HG03175 (cell line): ENCODE measurements at regions not wholly inside any gene's neighbourhood (a gene's known extent, or its start where the extent isn't known, plus 50 kb on each side); places are given as distances from the start of the nearest gene placed in this dataset.
A peak's percentile ranks its signal among the peaks of the same experiment; 100 is the strongest.

Experiments
- ATAC-seq: cut with Tn5 transposase; IDR thresholded peaks from one replicate; pipeline ENCODE4 v1.9.1; 2021; ENCODE audit warnings: mild to moderate bottlenecking, moderate library complexity; ENCODE audit not compliant: unreplicated experiment

GRCh38 chr7:17507717-17508116 lies 209.3 kb downstream of the AHR start:
- ATAC-seq = no peak

GRCh38 chr7:17512181-17512675 lies 213.8 kb downstream of the AHR start:
- ATAC-seq = no peak

DNA sequence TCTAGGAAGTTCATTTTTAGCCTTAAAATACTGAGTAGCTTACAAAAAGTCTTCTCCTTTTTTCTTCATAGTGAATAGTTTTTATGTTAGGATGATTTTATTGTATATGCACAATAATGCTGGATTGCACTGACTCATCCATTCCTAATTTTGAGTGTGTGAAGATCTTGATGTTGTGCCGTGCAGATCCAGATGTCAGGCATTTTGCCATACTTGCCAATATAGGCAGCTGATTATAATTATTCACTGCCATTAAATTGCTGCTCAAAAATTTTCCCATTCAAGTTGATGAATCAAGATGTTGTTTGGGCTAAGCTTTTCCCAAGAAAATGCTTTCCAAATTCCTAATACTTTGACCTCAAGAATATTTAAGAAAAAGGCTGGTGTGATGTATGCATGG lies 218.3 kb downstream of the AHR start:
- no peak for ATAC-seq

DNA sequence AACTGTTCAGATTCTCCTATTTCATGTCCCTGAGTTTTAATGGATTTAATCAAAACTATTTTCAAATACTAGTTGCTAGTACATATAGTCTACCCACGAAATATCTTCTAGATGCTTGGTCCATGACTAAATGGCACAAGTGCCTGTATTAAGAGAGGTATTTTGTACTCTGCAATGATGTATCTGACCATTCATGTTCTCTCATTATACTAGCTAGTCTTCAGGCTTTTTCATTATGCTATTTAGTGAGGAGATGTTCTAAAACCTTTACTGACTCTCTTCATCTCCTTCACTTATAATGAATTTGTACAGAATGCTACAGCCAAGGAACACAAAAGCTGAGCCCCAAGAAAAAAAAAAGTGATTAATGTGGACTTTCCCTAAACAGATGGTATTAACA lies 222.5 kb downstream of the AHR start:
- ATAC-seq = no peak

DNA sequence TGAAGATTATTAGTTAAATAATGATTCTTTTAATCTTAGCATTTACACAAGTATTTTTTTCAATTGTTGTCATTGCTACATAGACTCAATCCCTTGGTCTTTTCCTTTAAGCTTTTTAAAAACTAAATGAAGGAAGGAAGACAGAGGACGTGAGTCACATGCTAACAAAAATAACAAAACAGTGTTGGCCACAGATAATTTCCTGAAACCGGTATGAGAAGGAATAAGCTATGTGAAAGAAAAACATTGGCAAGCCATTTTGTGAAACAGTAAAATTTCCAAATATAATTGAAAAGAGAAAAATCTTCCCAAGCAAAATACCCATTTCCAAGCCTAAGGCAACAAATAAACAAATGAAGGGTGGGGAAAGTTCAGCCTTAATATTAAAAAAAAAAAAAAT lies 223.0 kb downstream of the AHR start:
- ATAC-seq = no peak

- ATAC-seq = no peak
Measured at GRCh38 chr7:17523813-17524739, 225.6 kb downstream of the AHR start.

DNA sequence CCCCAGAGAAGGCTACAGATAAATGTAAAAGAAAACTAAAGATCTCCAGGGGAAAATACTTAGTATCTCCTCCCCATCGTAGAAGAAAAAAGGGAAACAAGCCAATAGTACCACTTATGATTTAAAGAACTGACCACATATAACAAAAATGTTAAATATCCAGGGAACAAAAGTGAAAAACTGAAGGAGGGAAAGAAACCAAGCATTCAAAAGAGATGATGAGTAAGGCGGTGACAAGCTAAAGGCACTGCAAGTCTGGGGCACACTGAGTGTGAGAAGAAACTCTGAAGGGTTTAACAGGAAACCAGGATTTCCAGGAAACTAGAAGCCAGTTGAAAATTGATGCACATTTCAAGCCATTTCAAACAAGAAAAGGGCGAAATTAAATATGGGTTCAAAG lies 226.3 kb downstream of the AHR start:
- no peak for ATAC-seq

DNA sequence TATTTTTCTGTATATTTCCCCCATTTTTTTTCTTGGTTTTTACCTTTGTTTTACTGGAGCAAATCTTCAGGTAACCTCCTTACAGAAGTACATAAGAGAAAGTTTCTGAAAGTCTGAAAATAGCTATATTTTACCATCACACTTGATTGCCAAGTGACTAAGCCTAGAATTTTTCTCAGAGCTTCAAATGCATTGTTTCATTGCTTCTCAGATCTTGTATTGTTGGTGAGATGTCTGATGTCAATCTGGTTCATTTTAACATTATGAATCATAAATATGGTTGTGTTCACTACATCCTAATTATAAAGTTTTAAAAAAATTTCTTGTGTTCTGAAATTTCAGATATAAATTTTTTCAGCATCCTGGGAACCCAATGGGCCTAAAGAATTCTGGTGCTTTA lies 228.2 kb downstream of the AHR start:
- ATAC-seq = no peak

DNA sequence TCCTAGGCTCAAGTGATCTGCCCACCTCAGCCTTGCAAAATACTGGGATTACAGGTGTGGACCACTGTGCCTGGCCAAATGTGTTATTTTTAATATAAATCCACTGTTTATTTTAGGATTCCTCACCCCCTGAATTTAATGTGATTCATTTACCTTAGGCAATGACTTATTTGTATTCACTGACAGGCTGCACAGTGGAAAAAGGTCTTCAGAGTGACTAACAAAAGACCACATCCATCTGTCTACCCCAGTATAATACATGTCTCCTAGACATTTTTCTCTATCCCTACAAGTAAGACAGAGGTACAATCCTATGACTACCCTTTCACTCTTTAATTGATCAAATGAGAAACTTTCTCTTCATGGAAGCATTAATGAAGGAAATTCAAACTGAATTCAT lies 230.2 kb downstream of the AHR start:
- ATAC-seq = no peak

DNA sequence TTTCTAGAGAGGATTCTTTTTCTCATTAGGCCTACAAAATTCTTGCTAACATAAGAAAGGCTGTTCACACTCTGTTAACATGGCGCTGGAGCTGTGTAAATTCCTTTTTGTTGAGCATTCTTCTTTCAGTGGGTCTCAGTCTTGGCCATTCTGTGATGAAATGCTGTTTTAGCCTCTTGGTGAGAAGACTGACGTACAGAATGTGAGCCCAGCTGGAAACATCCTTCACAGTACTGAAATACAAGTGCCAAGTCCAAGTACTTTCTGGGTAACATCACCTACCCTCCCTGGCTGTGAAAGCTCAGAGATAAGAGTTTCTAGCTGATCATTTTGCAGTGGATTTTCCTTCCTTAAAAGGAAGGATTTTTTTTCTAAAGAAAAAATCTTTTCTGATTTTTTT lies 231.8 kb downstream of the AHR start:
- ATAC-seq = no peak

DNA sequence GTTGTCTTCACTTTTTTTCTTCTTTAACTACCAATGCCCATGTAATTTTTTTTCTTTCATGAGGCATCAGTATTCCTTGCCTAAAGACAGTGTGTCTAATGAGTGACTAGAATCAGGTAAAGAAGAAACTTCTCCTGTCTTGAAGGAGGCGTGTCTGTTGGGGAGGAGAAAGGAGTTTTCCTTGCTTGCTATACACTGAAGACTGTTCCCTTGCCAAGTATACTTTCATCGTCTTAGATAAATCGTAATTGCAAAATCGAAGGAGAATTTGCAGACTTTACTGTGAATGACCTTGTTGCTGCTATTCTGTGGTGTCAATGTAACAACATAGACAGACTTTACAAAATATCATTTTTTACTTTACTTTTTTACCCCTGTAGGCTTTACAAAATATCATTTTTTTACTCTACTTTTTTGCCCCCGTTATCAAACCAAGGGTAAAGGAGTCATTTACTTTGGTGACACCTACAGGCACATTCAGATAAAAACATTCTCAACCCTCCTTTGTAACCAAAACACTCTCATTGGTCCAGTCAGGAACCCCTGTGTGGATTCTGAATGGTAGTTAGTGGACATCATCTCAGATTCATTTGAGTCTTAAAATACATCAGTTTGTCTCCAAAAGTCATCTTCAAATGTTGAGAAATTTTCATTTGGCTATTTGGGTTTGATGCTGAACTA lies 232.4 kb downstream of the AHR start:
- peak; percentile 74 for ATAC-seq

- no peak for ATAC-seq
Measured at GRCh38 chr7:17532861-17533404, 234.5 kb downstream of the AHR start.

GRCh38 chr7:17534348-17534747 lies 235.9 kb downstream of the AHR start:
- no peak for ATAC-seq

GRCh38 chr7:17535776-17536175 lies 237.3 kb downstream of the AHR start:
- ATAC-seq = no peak

DNA sequence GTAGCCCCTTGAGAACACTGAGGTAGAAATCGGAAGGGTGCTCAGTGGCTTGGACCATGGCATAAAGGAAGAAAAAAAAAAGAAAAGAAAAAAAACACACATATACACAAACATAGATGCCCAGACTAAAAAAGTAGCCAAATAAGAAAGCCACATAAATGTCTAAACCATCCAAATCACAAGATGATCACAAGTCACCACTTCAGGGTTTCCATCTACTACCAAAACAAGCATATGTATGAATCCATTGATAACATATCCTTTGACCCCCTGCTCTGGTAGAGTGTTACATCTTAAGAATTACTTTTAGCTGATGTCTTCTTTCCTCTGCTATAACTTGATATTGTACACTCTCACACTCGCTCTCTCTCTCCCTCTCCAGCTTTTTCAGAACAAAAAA lies 245.9 kb downstream of the AHR start:
- ATAC-seq = no peak

GRCh38 chr7:17545348-17545747 lies 246.9 kb downstream of the AHR start:
- no peak for ATAC-seq

DNA sequence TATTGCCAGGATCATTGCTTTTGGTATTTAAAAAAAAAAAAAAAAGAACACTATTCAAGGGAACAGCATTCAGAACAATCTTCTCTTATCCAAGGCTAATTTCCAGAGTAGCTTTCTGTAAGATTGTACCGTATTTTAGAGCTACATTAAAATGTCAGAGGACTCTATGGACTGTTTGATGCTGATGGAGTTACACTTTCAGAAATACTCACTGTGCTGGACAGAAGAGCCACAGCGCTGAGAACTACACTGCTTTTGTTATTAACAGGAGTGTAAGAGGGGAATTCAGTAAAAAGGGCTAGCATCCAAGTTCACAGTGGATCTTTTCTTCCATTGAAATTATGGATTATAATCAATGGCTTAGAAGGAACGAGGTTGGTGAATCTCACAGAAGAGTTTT lies 247.7 kb downstream of the AHR start:
- ATAC-seq = no peak

- ATAC-seq = no peak
Measured at GRCh38 chr7:17546592-17546991, 248.1 kb downstream of the AHR start.

DNA sequence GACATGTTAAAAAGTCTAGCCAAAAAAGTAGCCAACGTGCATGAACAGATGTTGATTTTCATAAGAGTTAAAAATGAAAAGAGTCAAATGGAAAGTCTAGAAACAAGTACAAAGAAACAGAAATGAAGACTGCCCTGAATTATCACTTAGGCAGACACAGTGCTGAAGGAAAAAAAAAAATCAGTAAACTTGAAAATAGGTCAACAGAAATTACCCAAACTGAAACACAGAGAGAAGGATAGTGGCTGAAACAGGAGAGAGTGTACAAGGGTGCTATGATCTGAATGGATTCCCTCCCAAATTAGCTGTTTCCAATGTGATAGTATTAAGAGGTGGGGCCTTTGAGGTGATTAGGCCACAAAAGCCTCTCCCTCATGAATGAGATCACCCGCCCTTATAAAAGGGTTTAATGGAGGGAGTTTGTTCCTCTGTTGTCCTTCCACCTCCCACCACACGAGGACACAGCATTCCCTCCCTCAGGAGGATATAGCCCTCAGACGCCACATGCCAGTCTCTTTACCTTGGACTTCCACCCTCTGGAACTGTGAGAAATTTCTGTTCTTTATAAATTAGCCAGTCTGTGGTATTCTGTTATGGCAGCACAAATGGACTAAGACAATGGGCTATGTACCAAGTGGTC lies 249.7 kb downstream of the AHR start:
- ATAC-seq = no peak

DNA sequence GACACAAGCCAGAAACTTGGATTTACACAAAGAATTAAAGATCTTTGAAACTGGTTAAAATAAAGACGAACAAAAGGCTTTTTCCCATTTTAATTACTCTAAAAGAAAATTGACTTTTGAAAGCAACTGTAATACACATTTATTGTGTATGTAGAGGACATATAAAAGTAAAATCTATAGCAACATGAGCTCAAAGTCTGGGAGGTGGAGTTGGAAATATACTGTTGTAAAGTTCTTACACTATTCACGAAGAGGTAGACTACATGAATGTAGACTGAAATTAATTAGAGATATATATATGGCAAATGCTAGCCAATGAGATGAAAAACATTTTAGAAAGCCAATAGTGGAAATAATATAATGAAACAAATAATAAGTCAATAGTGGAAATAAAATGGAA lies 251.0 kb downstream of the AHR start:
- no peak for ATAC-seq

GRCh38 chr7:17552373-17552772 lies 253.9 kb downstream of the AHR start:
- ATAC-seq = no peak
